GM21717 (cell line): ENCODE measurements at regions not wholly inside any gene's neighbourhood (a gene's known extent, or its start where the extent isn't known, plus 50 kb on each side); places are given as distances from the start of the nearest gene placed in this dataset.

Source experiments
- ATAC-seq: cut with Tn5 transposase; IDR thresholded peaks from one replicate; pipeline ENCODE4 v1.9.1; 2021; ENCODE audit warnings: mild to moderate bottlenecking, moderate library complexity; ENCODE audit not compliant: unreplicated experiment

- ATAC-seq = no peak
Measured at GRCh38 chr3:168858327-168858726, 762.6 kb upstream of the GOLIM4 start.

- ATAC-seq = no peak
Measured at GRCh38 chr3:168850109-168850508, 754.4 kb upstream of the GOLIM4 start.

GRCh38 chr3:168847291-168847883 lies 751.7 kb upstream of the GOLIM4 start:
- peak; percentile 69 for ATAC-seq

GRCh38 chr3:168844894-168845482 lies 749.3 kb upstream of the GOLIM4 start:
- no peak for ATAC-seq

- ATAC-seq = no peak
Measured at GRCh38 chr3:168844472-168844871, 748.7 kb upstream of the GOLIM4 start.

- no peak for ATAC-seq
Measured at GRCh38 chr3:168843481-168843880, 747.8 kb upstream of the GOLIM4 start.

- no peak for ATAC-seq
Measured at GRCh38 chr3:168839653-168840052, 743.9 kb upstream of the GOLIM4 start.

GRCh38 chr3:168834558-168834957 lies 738.8 kb upstream of the GOLIM4 start:
- ATAC-seq = no peak

- ATAC-seq = no peak
Measured at GRCh38 chr3:168828943-168829342, 733.2 kb upstream of the GOLIM4 start.

- ATAC-seq = no peak
Measured at GRCh38 chr3:168828536-168828935, 732.8 kb upstream of the GOLIM4 start.

GRCh38 chr3:168828014-168828413 lies 732.3 kb upstream of the GOLIM4 start:
- no peak for ATAC-seq

GRCh38 chr3:168824107-168824506 lies 728.4 kb upstream of the GOLIM4 start:
- ATAC-seq = no peak

GRCh38 chr3:168823466-168823865 lies 727.7 kb upstream of the GOLIM4 start:
- no peak for ATAC-seq

- ATAC-seq = no peak
Measured at GRCh38 chr3:168820810-168821415, 725.2 kb upstream of the GOLIM4 start.

GRCh38 chr3:168817177-168817576 lies 721.5 kb upstream of the GOLIM4 start:
- ATAC-seq = no peak

GRCh38 chr3:168815946-168816345 lies 720.2 kb upstream of the GOLIM4 start:
- ATAC-seq = no peak

- ATAC-seq = no peak
Measured at GRCh38 chr3:168813225-168813802, 717.6 kb upstream of the GOLIM4 start.

GRCh38 chr3:168812234-168812633 lies 716.5 kb upstream of the GOLIM4 start:
- ATAC-seq = no peak

GRCh38 chr3:168808596-168808995 lies 712.9 kb upstream of the GOLIM4 start:
- no peak for ATAC-seq

GRCh38 chr3:168807448-168807847 lies 711.7 kb upstream of the GOLIM4 start:
- no peak for ATAC-seq

- no peak for ATAC-seq
Measured at GRCh38 chr3:168806871-168807270, 711.1 kb upstream of the GOLIM4 start.

- no peak for ATAC-seq
Measured at GRCh38 chr3:168803536-168803935, 707.8 kb upstream of the GOLIM4 start.
